BE2C (cell line): ENCODE measurements at regions not wholly inside any gene's neighbourhood (a gene's known extent, or its start where the extent isn't known, plus 50 kb on each side); places are given as distances from the start of the nearest gene placed in this dataset.

ENCODE experiments used
- DNase-seq: peaks from one replicate; pipeline ENCODE4 v3.0.0-alpha.2; 2020
- H3K27me3 ChIP-seq: fragments of 250-450 bp; sonication (Bioruptor Pico); 2 replicates; pipeline ENCODE4 v1.5.1; 2020; ENCODE audit warnings: mild to moderate bottlenecking
- H3K36me3 ChIP-seq: fragments of 250-450 bp; sonication (Bioruptor Pico); 2 replicates; pipeline ENCODE4 v1.5.1; 2020; ENCODE audit warnings: mild to moderate bottlenecking
- H3K4me1 ChIP-seq: fragments of 250-450 bp; sonication (Bioruptor Pico); 2 replicates; pipeline ENCODE4 v1.5.1; 2020
- H3K4me3 ChIP-seq: 2 replicates; pipeline ENCODE4 v1.5.1; 2011; ENCODE audit warnings: low read depth, low read length
- H3K9me3 ChIP-seq: fragments of 250-450 bp; sonication (Bioruptor Pico); 2 replicates; pipeline ENCODE4 v1.5.1; 2020
- CTCF ChIP-seq: IDR thresholded peaks from 2 replicates; pipeline ENCODE4 v1.5.1; 2012; ENCODE audit warnings: mild to moderate bottlenecking, low read depth, low read length

GRCh38 chr10:31724296-31724695, 204.3 kb downstream of the ARHGAP12 start:
- no peak for TF ChIP-seq CTCF

GRCh38 chr10:31723106-31723750, 205.4 kb downstream of the ARHGAP12 start:
- no peak for TF ChIP-seq CTCF
- no peaks in the 10 kb centered on the region for H3K36me3 ChIP-seq
- no peaks in the 10 kb centered on the region for H3K27me3 ChIP-seq
- no peaks in the 10 kb centered on the region for H3K4me1 ChIP-seq
- H3K9me3 ChIP-seq = no peaks in the 10 kb centered on the region; the same call in none of the 2 replicates
- DNase-seq = no peak
- H3K4me3 ChIP-seq = no peak overlapping the region

More at GRCh38 chr10:31724296-31724695, 204.3 kb downstream of the ARHGAP12 start:
- H3K4me1 ChIP-seq = no peaks in the 10 kb centered on the region
- no peak for DNase-seq
- no peak overlapping the region for H3K4me3 ChIP-seq
- no peaks in the 10 kb centered on the region for H3K36me3 ChIP-seq
- H3K9me3 ChIP-seq = no peaks in the 10 kb centered on the region; the same call in none of the 2 replicates
- no peaks in the 10 kb centered on the region for H3K27me3 ChIP-seq

- Histone ChIP-seq H3K9me3 (no peaks in the 10 kb centered on the region; the same call in none of the 2 replicates), H3K4me3 (no peak overlapping the region), H3K4me1 (no peaks in the 10 kb centered on the region), H3K36me3 (no peaks in the 10 kb centered on the region), H3K27me3 (no peaks in the 10 kb centered on the region)
- no peak for TF ChIP-seq CTCF
- no peak for DNase-seq
These were observed 207.5 kb downstream of the ARHGAP12 start for GRCh38 chr10:31721096-31721495.

- TF ChIP-seq CTCF = no peak
- H3K9me3 ChIP-seq = no peaks in the 10 kb centered on the region; the same call in none of the 2 replicates
These were observed 208.1 kb downstream of the ARHGAP12 start for GRCh38 chr10:31720546-31720945.

GRCh38 chr10:31709476-31709875, 219.2 kb downstream of the ARHGAP12 start:
- no peak for TF ChIP-seq CTCF
- no peaks in the 10 kb centered on the region for H3K4me1 ChIP-seq
- DNase-seq = no peak
- no peaks in the 10 kb centered on the region for H3K36me3 ChIP-seq
- no peaks in the 10 kb centered on the region for H3K27me3 ChIP-seq
- no peaks in the 10 kb centered on the region for H3K9me3 ChIP-seq
- no peak overlapping the region for H3K4me3 ChIP-seq

More at GRCh38 chr10:31720546-31720945, 208.1 kb downstream of the ARHGAP12 start:
- Histone ChIP-seq H3K4me3 (no peak overlapping the region), H3K36me3 (no peaks in the 10 kb centered on the region), H3K4me1 (no peaks in the 10 kb centered on the region), H3K27me3 (no peaks in the 10 kb centered on the region)
- DNase-seq = no peak

- Histone ChIP-seq H3K36me3 (no peaks in the 10 kb centered on the region), H3K4me1 (no peaks in the 10 kb centered on the region), H3K9me3 (no peaks in the 10 kb centered on the region), H3K27me3 (no peaks in the 10 kb centered on the region), H3K4me3 (no peak overlapping the region)
- DNase-seq = no peak
- no peak for TF ChIP-seq CTCF
These were observed 219.6 kb downstream of the ARHGAP12 start for GRCh38 chr10:31709028-31709427.
